ENCODE measurements at regions not wholly inside any gene's neighbourhood (a gene's known extent, or its start where the extent isn't known, plus 50 kb on each side); places are given as distances from the start of the nearest gene placed in this dataset.

- peaks cover 20% of the 10 kb centered on the region for H3K4me1 Mint-ChIP-seq (ENCODE audit: low read depth)
- H3K27me3 Mint-ChIP-seq = no peaks in the 10 kb centered on the region
- peaks cover 11% of the 10 kb centered on the region for H3K9me3 Mint-ChIP-seq (ENCODE audit: low read depth)
- no peak overlapping the region for H3K27ac Mint-ChIP-seq
- H3K4me3 Mint-ChIP-seq (ENCODE audit: low read depth) = no peak overlapping the region
- H3K36me3 Mint-ChIP-seq (ENCODE audit: insufficient read depth) = peaks cover 1% of the 10 kb centered on the region
- TF ChIP-seq CTCF (IDR thresholded peaks at IDR 0.05; ENCODE audit: unreplicated experiment) = no peak
- DNase-seq (ENCODE audit: low spot score, unreplicated experiment) = no peak
These were observed 146.1 kb downstream of the KLF5 start for GRCh38 chr13:73204952-73205351.

- Mint-ChIP-seq H3K4me1 (ENCODE audit: low read depth) (peaks cover 23% of the 10 kb centered on the region), H3K27ac (no peak overlapping the region), H3K9me3 (ENCODE audit: low read depth) (peaks cover 11% of the 10 kb centered on the region), H3K4me3 (ENCODE audit: low read depth) (no peak overlapping the region), H3K36me3 (ENCODE audit: insufficient read depth) (peaks cover 1% of the 10 kb centered on the region), H3K27me3 (no peaks in the 10 kb centered on the region)
- TF ChIP-seq CTCF (IDR thresholded peaks at IDR 0.05; ENCODE audit: unreplicated experiment) = no peak
- DNase-seq (ENCODE audit: low spot score, unreplicated experiment) = no peak
These were observed 142.8 kb downstream of the KLF5 start for GRCh38 chr13:73201626-73202025.

- peaks cover 11% of the 10 kb centered on the region for H3K9me3 Mint-ChIP-seq (ENCODE audit: low read depth)
- no peaks in the 10 kb centered on the region for H3K27me3 Mint-ChIP-seq
- peaks cover 29% of the 10 kb centered on the region for H3K4me1 Mint-ChIP-seq (ENCODE audit: low read depth)
- peak overlapping the region; percentile 34 for H3K27ac Mint-ChIP-seq
- H3K36me3 Mint-ChIP-seq (ENCODE audit: insufficient read depth) = peaks cover 1% of the 10 kb centered on the region
- H3K4me3 Mint-ChIP-seq (ENCODE audit: low read depth) = no peak overlapping the region
- TF ChIP-seq CTCF (IDR thresholded peaks at IDR 0.05; ENCODE audit: unreplicated experiment) = no peak
- no peak for DNase-seq (ENCODE audit: low spot score, unreplicated experiment)
These were observed 140.2 kb downstream of the KLF5 start for GRCh38 chr13:73198991-73199411.

DNA sequence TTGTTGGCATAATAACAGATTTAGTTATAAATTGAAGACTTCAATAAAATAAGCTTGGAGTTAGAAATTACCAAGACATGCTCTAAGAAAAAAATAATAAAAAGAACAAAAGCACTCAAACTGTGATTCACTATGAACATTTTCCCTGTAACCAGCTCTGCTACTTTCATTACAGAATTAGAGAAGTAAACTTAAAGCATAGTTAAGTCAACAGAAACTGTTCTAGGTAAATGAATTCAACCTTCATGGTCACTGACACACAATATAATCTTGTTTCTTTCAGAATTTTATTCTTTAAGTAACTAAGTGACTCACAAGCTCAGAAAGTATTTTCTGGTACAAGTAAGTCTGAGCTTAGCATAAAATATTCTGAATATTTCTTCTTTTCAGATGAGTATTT lies 136.3 kb downstream of the KLF5 start:
- Mint-ChIP-seq H3K4me3 (ENCODE audit: low read depth) (no peak overlapping the region), H3K4me1 (ENCODE audit: low read depth) (peaks cover 15% of the 10 kb centered on the region), H3K27me3 (no peaks in the 10 kb centered on the region), H3K36me3 (ENCODE audit: insufficient read depth) (no peaks in the 10 kb centered on the region), H3K27ac (no peak overlapping the region), H3K9me3 (ENCODE audit: low read depth) (peaks cover 3% of the 10 kb centered on the region)
- TF ChIP-seq CTCF (IDR thresholded peaks at IDR 0.05; ENCODE audit: unreplicated experiment) = no peak
- no peak for DNase-seq (ENCODE audit: low spot score, unreplicated experiment)

GRCh38 chr13:73194310-73194709 lies 135.5 kb downstream of the KLF5 start:
- Mint-ChIP-seq H3K27me3 (no peaks in the 10 kb centered on the region), H3K4me3 (ENCODE audit: low read depth) (no peak overlapping the region), H3K4me1 (ENCODE audit: low read depth) (peaks cover 18% of the 10 kb centered on the region), H3K9me3 (ENCODE audit: low read depth) (peaks cover 3% of the 10 kb centered on the region), H3K36me3 (ENCODE audit: insufficient read depth) (no peaks in the 10 kb centered on the region), H3K27ac (peak overlapping the region; percentile 51)
- DNase-seq (ENCODE audit: low spot score, unreplicated experiment) = no peak
- no peak for TF ChIP-seq CTCF (IDR thresholded peaks at IDR 0.05; ENCODE audit: unreplicated experiment)

Data from progenitor cell of endocrine pancreas (in vitro differentiated cells).